CD14-positive monocyte (primary cell): ENCODE measurements at regions not wholly inside any gene's neighbourhood (a gene's known extent, or its start where the extent isn't known, plus 50 kb on each side); places are given as distances from the start of the nearest gene placed in this dataset.

Experiments used
- DNase-seq, 3 donors: peaks; one replicate each; pipeline ENCODE4 v3.0.0-alpha.2; 2011 to 2022
- H2AFZ ChIP-seq: 2 replicates; pipeline ENCODE4 v1.6.0; 2012; ENCODE audit warnings: mild to moderate bottlenecking, low read depth, low read length, inconsistent platforms; ENCODE audit not compliant: insufficient read depth, poor library complexity, severe bottlenecking
- H3K27ac ChIP-seq, 2 donors: 1 replicate in 1 of 2; 2 replicates in 1 of 2; pipeline ENCODE4 v1.5.1; 2012 to 2013; ENCODE audit warnings: low read length in 2 of 2, control low read depth in 1 of 2, inconsistent platforms in 1 of 2, low read depth in 1 of 2, mild to moderate bottlenecking in 1 of 2
- H3K27me3 ChIP-seq, 2 donors: one replicate each; pipeline versions ENCODE4 v1.6.0 to v1.6.1; 2011 to 2013; ENCODE audit warnings: low read length in 2 of 2; ENCODE audit not compliant: control insufficient read depth in 2 of 2, insufficient read depth in 2 of 2
- H3K36me3 ChIP-seq, 2 donors: replicated peaks in 1 of 2; 1 replicate in 1 of 2; 2 replicates in 1 of 2; pipeline versions ENCODE4 v1.5.1 to v1.6.1; 2012 to 2013; ENCODE audit warnings: low read length in 2 of 2, control low read depth in 1 of 2, inconsistent platforms in 1 of 2, mild to moderate bottlenecking in 1 of 2; ENCODE audit not compliant: insufficient read depth in 2 of 2, control insufficient read depth in 1 of 2
- H3K4me1 ChIP-seq, 2 donors: 1 replicate in 1 of 2; 2 replicates in 1 of 2; pipeline versions ENCODE4 v1.5.1 to v1.6.1; 2012 to 2013; ENCODE audit warnings: low read length in 2 of 2, control low read depth in 1 of 2, inconsistent platforms in 1 of 2, mild to moderate bottlenecking in 1 of 2, moderate library complexity in 1 of 2; ENCODE audit not compliant: insufficient read depth in 2 of 2, control insufficient read depth in 1 of 2
- H3K4me2 ChIP-seq: replicated peaks from 2 replicates; pipeline ENCODE3; 2012; ENCODE audit warnings: low read length, moderate library complexity, mild to moderate bottlenecking; ENCODE audit not compliant: poor library complexity, severe bottlenecking; ENCODE audit errors: extremely low read depth
- H3K4me3 ChIP-seq, 3 experiments: fragments of 200-600 bp in 1 of 3; sonication (generic) in 1 of 3; replicated peaks in 1 of 3; 1 replicate in 2 of 3; 2 replicates in 1 of 3; pipeline ENCODE4 v1.5.1; 2011 to 2013; ENCODE audit warnings: low read length in 3 of 3, mild to moderate bottlenecking in 3 of 3, control low read depth in 2 of 3, low read depth in 2 of 3, inconsistent platforms in 1 of 3, moderate library complexity in 1 of 3
- H3K79me2 ChIP-seq: 2 replicates; pipeline ENCODE4 v1.6.0; 2012; ENCODE audit warnings: mild to moderate bottlenecking, control low read depth, inconsistent platforms, low read length, moderate library complexity; ENCODE audit not compliant: insufficient read depth
- H3K9ac ChIP-seq: 2 replicates; pipeline ENCODE4 v1.6.0; 2017; ENCODE audit warnings: low read length, mild to moderate bottlenecking; ENCODE audit not compliant: insufficient read depth, poor library complexity, severe bottlenecking
- H3K9me3 ChIP-seq, 2 donors: replicated peaks in 1 of 2; 1 replicate in 1 of 2; 2 replicates in 1 of 2; pipeline versions ENCODE4 v1.5.1 to v1.6.1; 2012 to 2013; ENCODE audit warnings: low read length in 2 of 2, control low read depth in 1 of 2; ENCODE audit not compliant: control insufficient read depth in 1 of 2, insufficient read depth in 1 of 2
- H4K20me1 ChIP-seq: 2 replicates; pipeline ENCODE4 v1.6.0; 2012; ENCODE audit warnings: mild to moderate bottlenecking, low read length, control low read depth, moderate library complexity; ENCODE audit not compliant: insufficient read depth
- H3K27ac Mint-ChIP-seq, 7 donors: one replicate each; pipeline ENCODE4 v1.8.0; 2020; ENCODE audit warnings: mild to moderate bottlenecking in 7 of 7, mixed read lengths in 7 of 7, moderate library complexity in 6 of 7, inconsistent platforms in 2 of 7
- H3K27me3 Mint-ChIP-seq, 3 donors: one replicate each; pipeline ENCODE4 v1.8.0; 2021 to 2022; ENCODE audit warnings: low read depth in 3 of 3, mild to moderate bottlenecking in 3 of 3, mixed read lengths in 3 of 3, moderate library complexity in 3 of 3, inconsistent platforms in 1 of 3
- H3K36me3 Mint-ChIP-seq, 2 donors: one replicate each; pipeline ENCODE4 v1.8.0; 2020; ENCODE audit warnings: mixed read lengths in 2 of 2, inconsistent platforms in 1 of 2, mild to moderate bottlenecking in 1 of 2
- H3K4me1 Mint-ChIP-seq: one replicate; pipeline ENCODE4 v1.8.0; 2020; ENCODE audit warnings: mild to moderate bottlenecking, mixed read lengths
- H3K4me3 Mint-ChIP-seq, 2 donors: one replicate each; pipeline ENCODE4 v1.8.0; 2020; ENCODE audit warnings: mild to moderate bottlenecking in 2 of 2, mixed read lengths in 2 of 2, moderate library complexity in 1 of 2
- H3K9me3 Mint-ChIP-seq, 7 donors: one replicate each; pipeline ENCODE4 v1.8.0; 2020 to 2022; ENCODE audit warnings: mixed read lengths in 7 of 7, mild to moderate bottlenecking in 6 of 7, moderate library complexity in 6 of 7, inconsistent platforms in 2 of 7
- CTCF ChIP-seq: fragments of 200-600 bp; IDR thresholded peaks from one replicate; pipeline ENCODE4 v1.8.0; 2022; ENCODE audit warnings: antibody characterized with exemption, mild to moderate bottlenecking
- WGBS: methylation state at CpG from one replicate; pipeline ENCODE4 v1.1.5; 2013; ENCODE audit warnings: missing lambda C conversion rate; ENCODE audit not compliant: insufficient coverage; 5-methylcytosine and 5-hydroxymethylcytosine counted together
- intact Hi-C, 2 donors: fragments of 100-400 bp; cut with micrococcal nuclease; formaldehyde crosslinking; loops; one replicate each; pipeline versions ENCODE4 v1.15.0 to v1.15.1; 2023

DNA sequence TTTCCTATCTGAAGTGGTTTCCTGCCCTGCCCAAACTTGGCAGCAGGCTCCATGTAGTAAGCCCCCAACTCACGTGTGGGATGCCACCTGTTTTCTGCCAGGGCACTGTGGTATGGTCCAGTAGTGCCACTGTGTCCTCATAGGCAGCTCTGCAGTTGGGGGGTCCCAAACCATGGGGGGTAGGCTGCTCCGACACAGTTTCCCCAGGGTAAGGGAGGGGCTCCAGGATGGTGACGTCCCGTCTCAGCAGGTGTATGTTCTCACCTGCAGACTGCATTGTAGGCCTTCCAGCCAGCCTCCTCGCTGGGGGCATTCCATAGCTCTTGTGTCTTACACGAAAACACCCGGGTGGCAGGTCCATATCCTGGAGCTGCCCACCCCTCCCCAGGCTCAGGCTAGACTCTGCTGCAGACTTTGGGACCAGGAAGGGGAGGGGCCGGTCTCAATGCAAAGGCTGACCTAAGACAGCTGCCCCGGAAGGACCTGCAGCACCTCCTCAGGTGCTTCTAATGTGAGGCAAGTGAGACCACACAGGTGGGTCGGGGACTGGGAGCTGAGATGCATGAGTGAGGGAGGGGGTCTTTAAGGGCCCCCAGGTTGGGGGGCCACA lies 330.5 kb upstream of the IRX4 start:
- no peak overlapping the region for H2AFZ ChIP-seq
- no peaks in the 10 kb centered on the region for H3K4me1 ChIP-seq
- no peak for TF ChIP-seq CTCF
- no peaks in the 10 kb centered on the region for H4K20me1 ChIP-seq
- Mint-ChIP-seq H3K36me3 (no peaks in the 10 kb centered on the region), H3K27ac (no peak overlapping the region), H3K4me1 (no peaks in the 10 kb centered on the region), H3K4me3 (no peak overlapping the region), H3K27me3 (no peaks in the 10 kb centered on the region), H3K9me3 (peaks cover 0 to 2% (median 0%) of the 10 kb centered on the region in 7 donors)
- intact Hi-C loops: no loop called here
- no peaks in the 10 kb centered on the region for H3K9me3 ChIP-seq
- no peak overlapping the region for H3K4me3 ChIP-seq
- no peak overlapping the region for H3K4me2 ChIP-seq
- no peak for DNase-seq
- H3K9ac ChIP-seq: no peak overlapping the region
- no peaks in the 10 kb centered on the region for H3K36me3 ChIP-seq
- no peaks in the 10 kb centered on the region for H3K79me2 ChIP-seq
- WGBS: 72% methylated on average over 10 of the region's 10 CpGs
- H3K27me3 ChIP-seq: no peaks in the 10 kb centered on the region
- H3K27ac ChIP-seq: no peak overlapping the region

- peaks cover 0 to 2% (median 0%) of the 10 kb centered on the region in 7 donors for H3K9me3 Mint-ChIP-seq
- no peak overlapping the region for H3K27ac ChIP-seq
- H3K27me3 Mint-ChIP-seq: peaks cover 0 to 7% (median 3%) of the 10 kb centered on the region in 3 donors
- no peak overlapping the region for H3K9ac ChIP-seq
- no peaks in the 10 kb centered on the region for H3K79me2 ChIP-seq
- no peaks in the 10 kb centered on the region for H4K20me1 ChIP-seq
- intact Hi-C loops: no loop called here
- no peak overlapping the region for H3K4me3 Mint-ChIP-seq
- no peak overlapping the region for H2AFZ ChIP-seq
- TF ChIP-seq CTCF: no peak
- no peaks in the 10 kb centered on the region for H3K4me1 Mint-ChIP-seq
- no peak overlapping the region for H3K27ac Mint-ChIP-seq
- H3K36me3 Mint-ChIP-seq: no peaks in the 10 kb centered on the region
- no peak overlapping the region for H3K4me2 ChIP-seq
- H3K4me1 ChIP-seq: no peaks in the 10 kb centered on the region
- no peaks in the 10 kb centered on the region for H3K9me3 ChIP-seq
- no peaks in the 10 kb centered on the region for H3K36me3 ChIP-seq
- H3K27me3 ChIP-seq: peaks cover 0 to 5% of the 10 kb centered on the region in 2 donors
- no peak for DNase-seq
- H3K4me3 ChIP-seq: no peak overlapping the region
- 83% methylated on average over 2 of the region's 3 CpGs for WGBS
These were observed 329.8 kb upstream of the IRX4 start for GRCh38 chr5:2212481-2212880.
